SW480 (cell line): ENCODE measurements at regions not wholly inside any gene's neighbourhood (a gene's known extent, or its start where the extent isn't known, plus 50 kb on each side); places are given as distances from the start of the nearest gene placed in this dataset.
A peak's percentile ranks its signal among the peaks of the same experiment; 100 is the strongest.
"Not testable (repeated sequence)": the region's sequence is repeated elsewhere in the genome, so short reads cannot be mapped to it uniquely, and the experiment has no call there.

Experiments used
- DNase-seq: peaks from one replicate; pipeline ENCODE4 v3.0.0-alpha.2; 2016; ENCODE audit warnings: low spot score

DNA sequence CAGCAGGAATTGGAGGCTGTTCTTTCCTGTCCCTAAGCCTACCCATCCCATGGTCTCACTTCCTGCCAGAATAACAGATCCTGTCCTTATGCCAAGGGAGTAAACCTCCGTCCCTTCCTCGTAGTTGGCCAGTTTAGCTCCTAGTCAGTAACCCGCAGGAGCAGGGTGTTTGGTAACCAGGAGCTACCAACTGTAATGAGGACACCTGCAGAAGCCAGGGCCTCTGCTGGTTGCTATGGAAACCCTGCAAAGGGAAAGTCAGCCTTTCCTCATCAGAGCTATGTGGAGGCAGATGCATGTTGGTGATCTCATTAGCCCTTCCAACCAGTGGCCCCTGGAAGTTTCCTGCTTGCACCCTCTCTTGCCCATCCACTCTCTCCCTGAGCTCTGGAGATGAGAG is 368.2 kb upstream of the SULF2 start:
- no peak for DNase-seq

DNA sequence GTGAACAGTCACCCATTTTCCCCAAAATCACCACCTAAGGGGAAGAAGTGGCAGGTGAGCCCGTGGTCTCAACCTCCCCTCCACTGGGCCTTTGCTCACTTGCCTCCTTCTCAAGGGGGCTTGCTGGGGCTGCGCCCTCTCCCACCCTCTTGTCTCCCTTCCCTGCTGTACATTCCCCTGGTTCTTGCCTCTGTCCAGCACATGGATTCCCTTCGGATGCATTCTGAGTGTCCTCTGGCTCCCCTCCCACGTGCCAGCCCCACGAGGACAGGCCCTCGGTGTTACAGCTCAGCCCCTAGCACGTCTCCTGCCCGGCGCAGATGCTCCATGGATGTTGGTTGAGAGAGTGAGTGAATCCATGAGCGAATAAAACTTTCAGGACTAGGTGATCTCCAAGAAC is 367.8 kb upstream of the SULF2 start:
- no peak for DNase-seq

DNA sequence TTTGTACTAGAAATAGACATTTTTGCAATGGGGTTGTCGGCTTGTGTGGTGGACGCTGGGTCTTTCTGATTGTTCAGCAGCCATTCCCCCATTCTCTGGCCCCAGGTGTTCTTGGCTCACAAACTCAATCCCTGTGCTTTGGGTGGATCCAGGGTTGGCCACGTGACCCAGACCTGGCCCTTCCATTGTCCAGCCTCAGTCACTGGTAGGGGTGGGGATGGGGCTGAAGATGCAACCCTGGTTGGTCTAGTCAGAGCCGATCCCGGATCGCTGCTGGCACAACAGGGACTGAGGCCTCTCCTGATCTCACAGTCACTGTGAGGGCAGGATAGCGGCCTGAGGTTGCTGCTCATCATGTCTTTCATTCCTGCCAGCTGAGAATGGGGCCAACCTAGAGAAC is 365.3 kb upstream of the SULF2 start:
- no peak for DNase-seq

DNA sequence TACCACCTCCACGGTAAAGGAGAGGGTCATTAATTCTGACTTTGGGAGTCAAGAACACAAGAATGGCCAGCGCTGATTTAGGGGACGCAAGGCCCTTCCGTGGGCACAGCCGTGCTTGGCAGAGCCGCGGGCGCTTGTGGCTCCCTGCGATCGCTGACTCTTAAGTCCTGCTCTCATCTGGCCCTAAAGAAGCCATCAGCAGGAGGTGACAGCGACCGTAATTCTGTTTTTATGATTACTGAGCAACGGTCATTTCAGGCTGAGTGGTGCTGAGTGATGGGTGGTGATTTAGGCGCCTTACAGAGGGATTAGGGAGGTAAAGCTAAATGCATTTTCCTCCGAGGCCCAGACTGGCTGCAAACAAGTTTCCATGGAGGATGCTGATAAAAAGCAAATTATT is 364.6 kb upstream of the SULF2 start:
- DNase-seq: no peak

DNA sequence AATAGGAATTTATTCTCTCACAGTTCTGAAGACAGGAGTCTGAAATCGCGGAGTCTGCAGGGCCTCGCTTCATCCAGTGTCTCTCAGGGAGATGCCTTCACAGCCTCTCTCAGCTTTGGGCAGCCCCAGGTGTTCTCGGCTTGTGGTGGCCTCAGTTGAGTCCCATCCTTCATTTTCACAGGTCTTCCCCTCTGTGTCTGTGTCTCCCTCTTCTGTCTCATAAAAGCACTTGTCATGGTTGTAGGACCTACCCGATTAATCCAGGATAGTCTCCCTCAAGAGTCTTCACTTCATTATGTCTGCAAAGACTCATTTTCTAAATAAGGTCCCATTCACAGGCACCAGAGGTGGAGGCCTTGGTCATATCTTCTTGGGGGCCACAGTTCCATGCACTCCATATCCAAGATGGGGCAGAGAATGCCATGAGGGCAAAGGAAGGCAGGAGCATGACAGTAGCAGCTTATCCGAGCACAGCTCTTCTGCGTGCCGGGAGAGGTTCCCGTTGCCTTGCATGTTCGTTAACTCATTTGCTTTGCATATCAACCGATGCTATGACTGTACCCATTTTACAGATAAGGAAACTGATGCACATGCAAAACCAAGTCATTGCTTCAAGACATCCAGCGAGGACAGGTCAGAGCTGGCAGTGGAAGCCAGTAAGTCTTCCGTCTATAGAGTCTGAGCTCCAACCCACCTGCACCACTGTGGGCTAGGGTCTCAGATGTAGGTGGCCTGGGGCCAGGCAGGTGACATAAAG is 363.8 kb upstream of the SULF2 start:
- no peak for DNase-seq

DNA sequence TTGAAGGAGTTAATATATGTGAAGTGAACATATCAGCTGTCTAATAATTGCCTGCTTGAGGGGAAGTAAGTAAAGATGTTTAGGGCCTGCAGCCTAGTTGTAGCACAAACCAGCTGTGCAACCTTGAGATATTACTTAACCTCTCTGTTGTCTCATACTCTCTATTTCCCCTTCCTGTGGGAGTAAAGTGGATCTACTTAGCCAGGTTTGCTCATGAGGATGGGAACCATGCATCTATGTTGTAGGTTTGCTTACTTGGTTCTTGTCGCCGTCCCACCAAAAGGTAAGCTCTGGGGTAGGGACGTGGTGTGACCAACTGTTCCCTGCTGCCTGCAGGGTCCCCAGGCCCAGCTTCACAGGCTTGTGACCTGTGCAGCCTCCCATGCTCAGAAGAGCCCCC is 362.7 kb upstream of the SULF2 start:
- DNase-seq: no peak

DNA sequence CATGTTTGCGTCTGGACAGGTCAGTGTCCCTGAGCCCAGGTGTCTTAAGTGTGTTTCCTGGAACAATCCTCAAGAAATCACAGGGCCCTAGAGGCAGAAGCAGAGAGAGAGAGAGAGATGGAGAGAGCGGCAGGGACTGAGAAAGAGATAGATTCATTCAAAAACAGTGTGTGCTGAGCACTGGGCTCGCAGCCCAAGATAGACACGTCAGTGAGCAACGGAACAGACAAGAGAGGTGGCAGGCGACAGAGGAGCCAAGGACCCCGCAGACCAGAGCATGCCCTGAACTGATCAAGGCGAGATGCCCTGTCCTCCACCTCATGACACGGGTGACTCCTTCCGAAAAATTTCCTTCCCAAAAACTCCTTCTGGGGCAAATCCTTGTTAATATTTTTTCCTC is 362.0 kb upstream of the SULF2 start:
- DNase-seq: no peak

DNA sequence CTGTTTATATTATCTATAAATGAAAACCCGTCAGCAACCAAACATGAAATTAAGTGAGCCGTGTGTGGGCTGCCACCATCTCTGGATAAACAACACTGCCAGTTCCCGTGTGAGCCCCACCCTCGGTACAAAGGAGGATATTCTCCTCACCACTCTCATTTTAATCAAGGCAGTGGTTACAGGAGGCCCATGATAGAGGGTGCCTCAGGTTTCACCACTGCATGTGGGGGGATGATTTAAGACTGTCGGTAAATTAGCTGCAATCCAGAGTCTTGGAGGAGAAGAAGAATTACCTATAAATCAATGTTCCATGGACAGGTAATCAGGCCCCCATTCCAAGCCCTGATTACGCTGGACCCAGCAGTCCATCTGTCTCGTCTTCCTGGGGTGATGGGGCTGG is 361.6 kb upstream of the SULF2 start:
- no peak for DNase-seq

DNA sequence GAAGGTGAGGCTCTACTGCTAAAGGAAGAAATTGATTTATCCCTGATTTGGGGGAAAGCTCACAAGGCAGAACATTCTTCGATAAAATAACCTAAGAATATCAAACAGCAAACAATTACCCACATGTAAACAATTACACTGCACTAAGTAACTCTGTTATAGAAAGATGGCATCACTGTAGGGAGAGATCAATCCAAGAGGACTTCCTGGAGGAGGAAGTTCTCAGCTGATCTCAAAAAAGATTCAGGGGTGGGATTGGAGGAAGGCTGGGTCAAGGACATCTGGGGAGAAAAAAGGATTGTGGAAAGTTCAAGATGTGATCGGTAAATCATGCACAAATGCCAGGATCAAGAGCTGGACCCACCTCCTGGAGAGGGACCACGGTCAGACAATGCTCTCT is 361.0 kb upstream of the SULF2 start:
- DNase-seq: no peak

DNA sequence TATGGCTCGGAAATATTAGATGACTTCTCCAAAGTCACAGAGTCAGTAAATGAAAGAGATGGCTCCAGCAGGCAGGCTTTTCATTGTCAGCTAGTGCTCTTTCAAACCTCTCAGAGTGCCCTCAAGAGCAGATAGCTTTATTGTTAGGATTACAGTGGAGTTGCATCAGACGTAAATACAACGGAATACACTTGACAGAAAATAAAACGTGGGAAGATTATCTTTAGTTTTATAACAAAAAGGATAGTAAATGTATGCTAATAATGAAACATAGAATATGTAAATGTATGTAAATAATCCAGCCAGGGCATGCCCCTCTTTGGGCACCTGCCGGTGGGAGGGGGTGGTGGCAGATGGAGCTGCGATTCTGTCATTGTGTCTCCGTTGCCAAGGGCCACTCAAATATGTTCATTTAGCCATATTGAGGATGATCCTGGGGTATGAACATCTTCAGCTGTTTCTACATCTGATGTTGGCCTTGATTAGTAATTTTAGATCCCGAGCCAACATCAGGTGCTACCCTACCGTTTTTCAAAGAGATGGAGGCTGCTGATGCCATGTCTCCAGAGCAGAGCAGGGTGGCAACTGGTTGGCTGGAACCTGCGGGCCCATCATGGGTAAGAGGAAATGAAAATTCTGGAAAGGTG is 358.3 kb upstream of the SULF2 start:
- peak; percentile 84 for DNase-seq

DNA sequence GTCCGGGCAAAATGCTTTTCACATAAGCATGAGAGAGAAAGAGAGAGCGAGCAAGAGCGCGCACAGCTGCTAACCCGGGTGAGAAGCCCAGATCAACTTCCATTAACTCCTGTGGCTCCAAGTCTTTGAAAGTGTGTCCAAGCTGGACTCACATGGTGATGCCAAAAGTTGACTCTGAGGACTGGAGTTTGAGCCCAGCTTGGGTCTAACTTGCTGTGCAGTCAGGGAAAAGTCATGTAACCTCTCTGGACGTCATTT is 357.2 kb upstream of the SULF2 start:
- no peak for DNase-seq

DNA sequence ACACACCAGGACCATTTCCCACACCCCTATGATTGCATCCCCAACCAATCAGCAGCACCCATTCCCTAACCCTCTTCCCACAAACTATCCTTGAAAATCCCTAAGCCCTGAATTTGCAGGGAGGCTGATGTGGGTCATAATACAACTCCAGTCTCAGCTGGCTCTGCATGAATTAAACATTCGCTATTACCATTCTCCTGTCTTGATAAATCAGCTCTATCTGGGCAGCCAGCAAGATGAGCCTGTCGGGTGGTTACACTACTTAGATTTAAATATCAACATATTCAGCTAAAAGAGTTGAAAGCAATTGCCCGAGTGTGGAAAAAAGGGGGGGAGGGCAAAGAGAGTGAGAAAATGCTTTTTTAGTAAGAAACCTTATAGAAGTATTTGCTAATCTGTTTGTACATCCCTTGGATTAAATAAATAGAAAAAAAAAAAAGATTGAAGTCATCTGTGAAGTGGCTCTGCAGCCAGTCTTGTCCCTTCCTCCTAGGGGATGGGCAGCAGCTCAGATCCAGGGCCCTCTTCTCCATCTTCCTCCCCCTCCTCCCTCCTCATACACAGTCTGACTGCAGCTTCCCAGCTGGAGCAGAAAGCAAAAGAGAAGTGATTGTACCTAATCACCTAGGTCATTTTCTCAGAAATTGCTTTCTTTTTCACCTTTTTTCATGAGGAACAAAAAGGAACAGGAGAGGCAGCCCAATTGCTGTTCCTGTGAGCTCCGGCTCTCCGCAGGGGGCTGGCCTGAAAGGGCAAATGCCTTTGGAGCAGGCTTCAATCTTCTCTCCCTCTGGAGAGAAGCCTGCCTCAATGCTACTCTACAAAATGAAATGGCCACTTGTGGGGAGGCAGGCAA is 356.6 kb upstream of the SULF2 start:
- DNase-seq: no peak

DNA sequence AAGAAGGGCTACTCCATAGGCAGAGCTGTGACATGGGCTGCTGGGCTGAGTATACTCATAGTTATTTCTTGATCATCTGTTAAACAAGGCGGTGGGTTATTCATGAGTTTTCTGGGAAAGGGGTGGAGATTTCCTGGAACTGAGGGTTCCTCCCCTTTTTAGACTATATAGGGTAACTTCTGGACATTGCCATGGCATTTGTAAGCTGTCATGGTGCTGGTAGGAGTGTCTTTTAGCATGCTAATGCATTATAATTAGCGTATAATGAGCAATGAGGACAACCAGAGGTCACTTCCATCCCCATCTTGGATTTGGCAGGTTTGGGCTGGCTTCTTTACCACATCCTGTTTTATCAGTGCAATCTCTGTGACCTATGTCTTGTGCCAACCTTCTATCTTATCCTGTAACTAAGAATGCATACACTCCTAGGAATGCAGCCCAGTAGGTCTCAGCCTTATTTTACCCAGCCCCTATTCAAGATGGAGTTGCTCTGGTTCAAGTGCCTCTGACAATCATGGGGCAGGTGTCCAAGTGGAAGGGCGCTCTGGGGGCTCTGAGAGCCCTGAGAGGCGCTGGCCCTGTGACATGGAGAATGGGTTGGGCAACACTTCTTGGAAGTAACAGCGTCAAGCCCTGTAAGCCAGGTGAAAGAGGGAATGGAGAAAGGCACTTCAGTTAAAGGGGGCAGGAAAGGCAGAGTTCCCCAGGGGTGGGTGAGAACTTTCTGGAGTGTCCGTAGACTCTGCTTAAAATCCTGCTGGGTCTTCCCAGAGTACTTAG is 354.2 kb upstream of the SULF2 start:
- no peak for DNase-seq

DNA sequence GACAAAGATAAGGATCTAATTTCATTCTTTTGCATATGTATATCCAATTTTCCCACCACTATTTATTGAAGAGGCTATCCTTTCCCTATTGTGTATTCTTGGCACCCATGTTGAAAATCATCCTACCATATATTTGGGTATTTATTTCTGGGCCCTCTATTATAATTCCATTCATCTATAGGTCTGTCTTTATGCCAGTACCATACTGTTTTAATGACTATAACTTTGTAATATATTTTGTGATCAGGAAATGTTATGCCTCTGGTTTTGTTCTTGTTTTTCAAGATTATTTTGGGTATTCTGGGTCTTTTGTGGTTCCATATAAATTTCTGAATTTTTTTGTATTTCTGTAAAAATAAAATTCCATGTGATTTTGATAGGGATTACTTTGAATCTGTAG is 347.6 kb upstream of the SULF2 start:
- no peak for DNase-seq

DNA sequence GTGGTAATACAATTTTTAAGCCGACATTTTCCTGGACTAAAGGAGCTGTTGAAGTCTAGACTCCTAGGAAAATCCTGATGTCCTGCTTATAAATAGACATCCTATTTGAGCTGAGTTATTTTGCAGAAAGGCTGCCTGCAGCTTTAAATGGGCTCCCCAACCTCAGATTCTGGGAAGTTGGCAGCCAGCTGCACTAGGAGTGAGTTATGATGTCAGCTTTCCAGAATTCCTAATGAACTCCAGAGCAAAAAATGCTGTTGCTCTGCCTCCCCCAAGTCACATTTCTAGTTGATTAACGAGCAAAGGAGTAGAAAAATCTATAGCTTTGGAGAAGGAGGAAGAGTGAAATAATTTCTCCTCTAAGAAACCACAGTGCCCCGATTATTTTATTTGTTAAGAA is 346.3 kb upstream of the SULF2 start:
- no peak for DNase-seq

DNA sequence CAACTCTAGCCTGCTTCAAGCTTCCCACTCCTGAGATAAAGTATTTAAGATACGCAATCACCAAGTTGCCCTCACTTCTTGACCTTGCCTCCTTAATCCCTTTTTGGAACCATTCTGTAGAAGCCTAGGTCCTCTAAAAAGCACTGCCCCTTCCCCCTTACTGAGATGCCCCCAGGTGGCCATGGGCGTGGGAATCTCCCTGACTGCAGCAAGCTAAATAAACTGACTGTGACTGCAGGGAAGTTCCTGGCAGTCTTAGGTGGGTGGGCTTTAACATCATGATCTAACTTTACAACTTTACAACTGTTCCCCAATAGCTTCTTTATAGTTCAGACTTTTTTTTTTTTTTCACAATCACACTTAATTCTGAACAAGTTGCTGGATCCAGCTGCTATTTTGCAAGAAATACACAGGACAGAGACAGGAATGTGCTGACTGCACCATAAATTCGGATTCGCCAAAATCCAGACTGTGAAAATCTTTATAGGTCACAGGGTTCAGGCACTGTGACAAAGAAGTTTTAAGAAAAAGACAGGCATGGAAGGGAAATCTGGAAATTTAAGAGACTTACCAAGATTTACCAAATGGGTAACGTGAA is 344.2 kb upstream of the SULF2 start:
- no peak for DNase-seq

DNA sequence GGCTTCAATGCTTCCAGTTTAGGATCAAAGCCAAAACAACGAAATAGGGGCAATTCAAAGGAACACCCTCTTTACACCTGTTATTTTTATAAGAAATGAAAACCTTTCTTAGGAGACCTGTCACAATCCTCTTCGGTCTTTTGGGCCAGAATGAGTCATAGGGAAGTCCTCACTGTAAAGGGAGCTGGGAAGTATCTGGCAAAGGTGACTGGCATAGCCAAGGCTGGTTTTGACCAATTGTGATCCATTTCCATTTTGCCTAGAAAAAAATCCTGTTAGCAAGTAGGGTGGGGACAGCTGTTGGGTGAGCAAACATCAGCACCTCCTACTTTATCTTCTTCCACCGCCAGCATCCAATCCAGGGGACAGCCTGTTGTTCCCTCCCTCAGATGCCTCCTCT is 343.2 kb upstream of the SULF2 start:
- DNase-seq: no peak

DNA sequence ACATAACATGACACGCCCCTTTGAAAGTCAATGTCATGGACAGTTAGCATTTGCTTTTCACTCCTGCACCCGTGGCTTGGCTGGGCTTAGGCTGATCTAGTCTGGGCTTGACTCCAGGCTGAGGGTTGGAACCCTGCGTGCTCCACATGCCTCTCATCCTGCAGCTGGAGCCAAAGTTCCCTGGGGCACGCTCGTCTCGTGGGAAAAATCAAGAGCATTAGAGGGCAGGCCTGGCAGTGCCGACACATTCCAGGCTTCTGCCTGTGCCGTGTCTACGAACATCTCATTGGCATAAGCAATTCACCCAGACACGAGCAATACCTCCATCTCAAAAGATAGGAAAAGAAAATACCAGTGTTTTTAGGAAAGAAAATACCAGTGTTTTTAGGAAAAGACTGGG is 342.7 kb upstream of the SULF2 start:
- DNase-seq: not testable (repeated sequence)

DNA sequence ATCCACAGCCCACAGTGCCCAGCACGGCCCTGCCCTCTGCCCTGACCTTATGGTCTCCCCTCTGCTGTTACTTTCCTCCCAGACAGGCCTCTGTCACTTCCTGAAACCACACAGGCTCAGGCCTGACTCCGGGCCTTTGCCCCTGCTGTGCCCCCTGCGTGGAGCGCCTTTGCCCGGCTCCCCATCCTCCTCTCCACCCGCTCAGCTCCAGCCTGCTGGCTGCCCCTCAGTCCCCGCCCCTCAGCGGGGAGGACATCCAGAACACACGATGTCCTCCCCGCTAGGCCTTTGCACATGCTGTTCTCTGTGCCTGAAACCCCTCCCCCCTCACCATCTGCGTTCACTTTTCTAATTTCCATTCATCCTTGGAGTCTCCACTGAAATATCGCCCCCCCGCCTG is 341.9 kb upstream of the SULF2 start:
- not testable (repeated sequence) for DNase-seq

DNA sequence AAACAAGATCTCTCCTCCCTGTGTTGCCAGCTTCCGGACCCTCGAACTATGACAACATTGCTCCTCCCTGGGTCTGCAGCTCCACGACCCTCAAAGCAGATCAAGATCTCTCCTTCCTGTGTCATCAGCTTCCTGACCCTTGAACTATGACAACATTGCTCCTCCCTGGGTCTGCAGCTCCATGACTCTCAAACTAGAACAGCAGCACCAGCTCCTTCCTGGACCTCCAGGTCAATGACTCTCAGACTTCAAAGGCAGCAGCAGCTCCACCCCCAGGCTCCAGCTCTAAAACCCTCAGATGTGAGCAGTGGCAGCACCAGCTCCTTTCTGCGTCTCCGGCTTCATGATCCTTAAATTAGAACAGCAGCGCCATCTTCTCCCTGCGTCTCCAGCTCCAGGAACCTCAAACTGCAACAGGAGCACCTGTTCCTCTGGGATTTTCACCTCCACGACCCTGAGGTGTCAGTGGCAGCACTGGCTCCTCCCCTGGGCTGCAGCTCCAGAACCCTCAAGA is 341.0 kb upstream of the SULF2 start:
- DNase-seq: peak; percentile 70

DNA sequence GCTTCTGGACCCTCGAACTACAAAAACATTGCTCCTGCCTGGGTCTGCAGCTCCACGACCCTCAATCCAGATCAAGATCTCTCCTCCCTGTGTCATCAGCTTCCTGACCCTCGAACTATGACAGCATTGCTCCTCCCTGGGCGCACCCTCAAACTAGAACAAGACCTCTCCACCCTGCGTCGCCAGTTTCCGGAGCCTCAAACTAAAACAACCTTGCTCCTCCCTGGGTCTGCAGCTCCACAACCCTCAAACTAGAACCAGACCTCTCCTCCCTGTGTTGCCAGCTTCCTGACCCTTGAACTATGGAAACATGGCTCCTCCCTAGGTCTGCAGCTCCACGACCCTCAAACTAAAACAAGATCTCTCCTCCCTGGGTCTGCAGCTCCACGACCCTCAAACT is 339.7 kb upstream of the SULF2 start:
- no peak for DNase-seq

DNA sequence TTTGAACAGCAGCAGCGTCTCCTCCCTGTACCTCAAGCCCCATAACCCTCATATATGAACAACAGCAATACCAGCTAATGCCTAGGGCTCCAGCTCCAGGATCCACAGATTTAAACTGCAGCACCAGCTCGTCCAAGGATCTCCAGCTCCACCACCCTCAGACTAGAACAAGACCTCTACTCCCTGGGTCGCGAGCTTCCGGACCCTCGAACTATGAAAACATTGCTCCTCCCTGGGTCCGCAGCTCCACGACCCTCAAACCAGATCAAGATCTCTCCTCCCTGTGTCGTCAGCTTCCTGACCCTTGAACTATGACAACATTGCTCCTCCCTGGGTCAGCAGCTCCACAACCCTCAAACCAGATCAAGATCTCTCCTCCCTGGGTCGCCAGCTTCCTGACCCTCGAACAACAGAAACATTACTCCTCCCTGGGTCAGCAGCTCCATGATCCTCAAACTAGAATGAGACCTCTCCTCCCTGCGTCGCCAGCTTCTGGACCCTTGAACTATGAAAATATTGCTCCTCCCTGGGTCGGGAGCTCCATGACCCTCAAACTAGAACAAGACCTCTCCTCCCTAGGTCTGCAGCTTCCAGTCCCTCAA is 339.0 kb upstream of the SULF2 start:
- DNase-seq: no peak
